ENCODE measurements at regions not wholly inside any gene's neighbourhood (a gene's known extent, or its start where the extent isn't known, plus 50 kb on each side); places are given as distances from the start of the nearest gene placed in this dataset.
"Not testable (repeated sequence)": the region's sequence is repeated elsewhere in the genome, so short reads cannot be mapped to it uniquely, and the experiment has no call there.

DNA sequence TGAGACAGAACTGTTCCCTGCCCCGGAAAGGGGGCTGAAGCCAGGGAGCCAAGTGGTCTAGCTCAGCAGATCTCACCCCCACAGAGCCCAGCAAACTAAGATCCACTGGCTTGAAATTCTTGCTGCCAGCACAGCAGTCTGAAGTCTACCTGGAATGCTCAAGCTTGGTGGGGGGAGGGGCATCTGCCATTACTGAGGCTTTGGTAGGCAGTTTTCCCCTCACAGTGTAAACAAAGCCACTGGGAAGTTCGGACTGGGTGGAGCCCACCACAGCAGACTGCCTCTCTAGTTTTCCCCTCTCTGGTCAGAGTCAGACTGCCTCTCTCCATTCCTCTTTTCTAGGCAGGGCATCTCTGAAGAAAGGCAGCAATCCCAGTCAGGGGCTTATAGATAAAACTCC is 68.5 kb upstream of the MAN1A1 start:
- TF ChIP-seq EZH2phosphoT487 (IDR thresholded peaks at IDR 0.05; ENCODE audit: insufficient read depth, low read depth); EZH2 (IDR thresholded peaks at IDR 0.05; ENCODE audit: insufficient read depth, poor library complexity, severe bottlenecking): not testable (repeated sequence)
